H9 (cell line): ENCODE measurements at regions not wholly inside any gene's neighbourhood (a gene's known extent, or its start where the extent isn't known, plus 50 kb on each side); places are given as distances from the start of the nearest gene placed in this dataset.

Experiments
- DNase-seq: peaks from one replicate; pipeline ENCODE4 v3.0.0-alpha.2; 2017
- H2AFZ ChIP-seq: one replicate; pipeline ENCODE4 v1.6.1; 2013; ENCODE audit warnings: mild to moderate bottlenecking, low read length, control low read depth, moderate library complexity
- H2AK5ac ChIP-seq: 2 replicates; pipeline ENCODE4 v1.6.1; 2013; ENCODE audit warnings: low read length, control low read depth, mixed read lengths; ENCODE audit not compliant: insufficient read length
- H2BK120ac ChIP-seq: one replicate; pipeline ENCODE4 v1.6.1; 2013; ENCODE audit warnings: low read depth, mild to moderate bottlenecking, low read length, control low read depth, inconsistent platforms; ENCODE audit not compliant: poor library complexity, severe bottlenecking
- H2BK12ac ChIP-seq: 2 replicates; pipeline ENCODE4 v1.6.1; 2013; ENCODE audit warnings: low read length, control low read depth, mixed read lengths, low read depth; ENCODE audit not compliant: insufficient read length
- H2BK15ac ChIP-seq: 2 replicates; pipeline ENCODE4 v1.6.1; 2013; ENCODE audit warnings: low read depth, low read length, control low read depth
- H2BK20ac ChIP-seq: one replicate; pipeline ENCODE4 v1.6.1; 2013; ENCODE audit warnings: low read depth, mild to moderate bottlenecking, low read length, control low read depth, inconsistent platforms; ENCODE audit not compliant: poor library complexity, severe bottlenecking
- H2BK5ac ChIP-seq: 2 replicates; pipeline ENCODE4 v1.6.1; 2013; ENCODE audit warnings: low read length, control low read depth, mixed read lengths; ENCODE audit not compliant: insufficient read length
- H3K14ac ChIP-seq: 2 replicates; pipeline ENCODE4 v1.6.1; 2013; ENCODE audit warnings: low read length, control low read depth; ENCODE audit not compliant: insufficient read depth
- H3K18ac ChIP-seq: 2 replicates; pipeline ENCODE4 v1.6.1; 2013; ENCODE audit warnings: low read depth, mild to moderate bottlenecking, mixed read lengths, low read length, control low read depth; ENCODE audit not compliant: insufficient read length
- H3K23ac ChIP-seq: 2 replicates; pipeline ENCODE4 v1.6.1; 2013; ENCODE audit warnings: low read length, control low read depth, mixed read lengths, low read depth; ENCODE audit not compliant: insufficient read length
- H3K23me2 ChIP-seq: 2 replicates; pipeline ENCODE4 v1.6.1; 2013; ENCODE audit warnings: low read depth, mild to moderate bottlenecking, mixed read lengths, low read length, control low read depth; ENCODE audit not compliant: insufficient read length, poor library complexity, severe bottlenecking
- H3K27ac ChIP-seq: 2 replicates; pipeline ENCODE4 v1.5.1; 2013; ENCODE audit warnings: low read length, control low read depth, mixed read lengths, low read depth; ENCODE audit not compliant: insufficient read length
- H3K27me3 ChIP-seq: 2 replicates; pipeline ENCODE4 v1.6.1; 2013; ENCODE audit warnings: low read length, control low read depth, inconsistent platforms; ENCODE audit not compliant: insufficient read depth
- H3K4ac ChIP-seq: 2 replicates; pipeline ENCODE4 v1.6.1; 2013; ENCODE audit warnings: low read depth, mild to moderate bottlenecking, control low read depth, inconsistent platforms, low read length, moderate library complexity
- H3K4me1 ChIP-seq: 2 replicates; pipeline ENCODE4 v1.6.1; 2013; ENCODE audit warnings: low read length, control low read depth, inconsistent platforms; ENCODE audit not compliant: insufficient read depth
- H3K4me2 ChIP-seq: 2 replicates; pipeline ENCODE4 v1.6.1; 2013; ENCODE audit warnings: low read length, control low read depth, mixed read lengths; ENCODE audit not compliant: insufficient read length, insufficient read depth
- H3K56ac ChIP-seq: 2 replicates; pipeline ENCODE4 v1.6.1; 2013; ENCODE audit warnings: low read depth, mild to moderate bottlenecking, mixed read lengths, low read length, control low read depth; ENCODE audit not compliant: insufficient read length
- H3K79me1 ChIP-seq: 2 replicates; pipeline ENCODE4 v1.6.1; 2013; ENCODE audit warnings: low read depth, mild to moderate bottlenecking, moderate library complexity, low read length, control low read depth, inconsistent platforms; ENCODE audit not compliant: insufficient read depth, poor library complexity, severe bottlenecking
- H3K79me2 ChIP-seq: 2 replicates; pipeline ENCODE4 v1.6.1; 2013; ENCODE audit warnings: low read length, control low read depth, inconsistent platforms; ENCODE audit not compliant: insufficient read depth
- H3K9ac ChIP-seq: 2 replicates; pipeline ENCODE4 v1.6.1; 2013; ENCODE audit warnings: low read length, control low read depth, mixed read lengths; ENCODE audit not compliant: insufficient read length; ENCODE audit errors: extremely low read depth
- H3K9me3 ChIP-seq: one replicate; pipeline ENCODE4 v1.6.1; 2013; ENCODE audit warnings: low read depth, low read length, inconsistent platforms; ENCODE audit not compliant: control insufficient read depth
- H3T11ph ChIP-seq: one replicate; pipeline ENCODE4 v1.6.1; 2013; ENCODE audit warnings: mild to moderate bottlenecking, low read length, control low read depth, inconsistent platforms
- H4K20me1 ChIP-seq: one replicate; pipeline ENCODE4 v1.6.1; 2013; ENCODE audit not compliant: control insufficient read depth, insufficient read length, insufficient read depth
- H4K5ac ChIP-seq: 2 replicates; pipeline ENCODE4 v1.6.1; 2013; ENCODE audit warnings: low read depth, mild to moderate bottlenecking, mixed read lengths, low read length, control low read depth; ENCODE audit not compliant: insufficient read length
- H4K8ac ChIP-seq: replicated peaks from 2 replicates; pipeline ENCODE4 v1.6.1; 2013; ENCODE audit warnings: low read length, control low read depth, mixed read lengths, low read depth; ENCODE audit not compliant: insufficient read length
- H4K91ac ChIP-seq: 2 replicates; pipeline ENCODE4 v1.6.1; 2013; ENCODE audit warnings: low read depth, mild to moderate bottlenecking, moderate library complexity, mixed read lengths, low read length, control low read depth; ENCODE audit not compliant: insufficient read length
- H3K27ac Mint-ChIP-seq, 3 experiments: 2 replicates in 2 of 3; 3 replicates in 1 of 3; pipeline ENCODE4 v1.8.0; 2020 to 2021; ENCODE audit warnings: mixed read lengths in 3 of 3, mild to moderate bottlenecking in 1 of 3, moderate library complexity in 1 of 3
- H3K27me3 Mint-ChIP-seq: 2 replicates; pipeline ENCODE4 v1.8.0; 2021; ENCODE audit warnings: low read depth, mild to moderate bottlenecking, moderate library complexity, mixed read lengths
- H3K36me3 Mint-ChIP-seq, 3 experiments: 2 replicates in 2 of 3; 3 replicates in 1 of 3; pipeline ENCODE4 v1.8.0; 2020 to 2021; ENCODE audit warnings: low read depth in 3 of 3, mixed read lengths in 3 of 3; ENCODE audit not compliant: insufficient read depth in 1 of 3
- H3K4me1 Mint-ChIP-seq, 2 experiments: 2 replicates each; pipeline ENCODE4 v1.8.0; 2020; ENCODE audit warnings: mixed read lengths in 2 of 2
- H3K4me3 Mint-ChIP-seq, 2 experiments: 2 replicates in 1 of 2; 3 replicates in 1 of 2; pipeline ENCODE4 v1.8.0; 2020 to 2021; ENCODE audit warnings: mild to moderate bottlenecking in 2 of 2, mixed read lengths in 2 of 2, moderate library complexity in 1 of 2
- H3K9me3 Mint-ChIP-seq, 2 experiments: 2 replicates in 1 of 2; 3 replicates in 1 of 2; pipeline ENCODE4 v1.8.0; 2020; ENCODE audit warnings: mild to moderate bottlenecking in 2 of 2, mixed read lengths in 2 of 2, moderate library complexity in 1 of 2
- TF ChIP-seq, protein P1 (sequence below): fragments of 200-600 bp; sonication (generic); conservative IDR thresholded peaks from 3 replicates; pipeline ENCODE4 v1.8.0; 2021; ENCODE audit warnings: antibody characterized with exemption, mild to moderate bottlenecking

DNA sequence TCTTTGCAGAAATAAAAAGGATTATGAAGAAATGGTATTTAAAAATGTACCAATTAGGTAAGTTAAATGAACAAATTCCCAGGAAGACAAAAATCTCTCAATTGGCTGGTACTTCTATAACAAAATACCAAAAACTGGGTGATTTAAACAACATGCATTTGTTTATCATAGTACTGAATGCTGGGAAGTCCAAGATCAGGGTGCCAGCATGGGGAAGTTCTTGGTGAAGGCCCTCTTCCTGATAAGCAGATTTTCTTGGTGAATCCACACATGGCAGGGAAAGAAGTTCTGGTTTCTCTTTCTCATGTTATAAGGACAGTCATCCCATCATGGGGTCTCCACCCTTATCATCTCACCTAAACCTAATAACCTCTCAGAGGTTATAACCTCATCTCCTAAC, 271.6 kb upstream of the SETBP1 start:
- DNase-seq, result no peak
- no peak overlapping the region for H4K5ac ChIP-seq
- no peak overlapping the region for H3K14ac ChIP-seq
- no peak overlapping the region for H4K91ac ChIP-seq
- no peak overlapping the region for H3K9ac ChIP-seq
- no peak overlapping the region for H2BK12ac ChIP-seq
- no peak overlapping the region for H3K27ac ChIP-seq
- H3K9me3 ChIP-seq, result no peaks in the 10 kb centered on the region
- TF ChIP-seq, protein P1, sequence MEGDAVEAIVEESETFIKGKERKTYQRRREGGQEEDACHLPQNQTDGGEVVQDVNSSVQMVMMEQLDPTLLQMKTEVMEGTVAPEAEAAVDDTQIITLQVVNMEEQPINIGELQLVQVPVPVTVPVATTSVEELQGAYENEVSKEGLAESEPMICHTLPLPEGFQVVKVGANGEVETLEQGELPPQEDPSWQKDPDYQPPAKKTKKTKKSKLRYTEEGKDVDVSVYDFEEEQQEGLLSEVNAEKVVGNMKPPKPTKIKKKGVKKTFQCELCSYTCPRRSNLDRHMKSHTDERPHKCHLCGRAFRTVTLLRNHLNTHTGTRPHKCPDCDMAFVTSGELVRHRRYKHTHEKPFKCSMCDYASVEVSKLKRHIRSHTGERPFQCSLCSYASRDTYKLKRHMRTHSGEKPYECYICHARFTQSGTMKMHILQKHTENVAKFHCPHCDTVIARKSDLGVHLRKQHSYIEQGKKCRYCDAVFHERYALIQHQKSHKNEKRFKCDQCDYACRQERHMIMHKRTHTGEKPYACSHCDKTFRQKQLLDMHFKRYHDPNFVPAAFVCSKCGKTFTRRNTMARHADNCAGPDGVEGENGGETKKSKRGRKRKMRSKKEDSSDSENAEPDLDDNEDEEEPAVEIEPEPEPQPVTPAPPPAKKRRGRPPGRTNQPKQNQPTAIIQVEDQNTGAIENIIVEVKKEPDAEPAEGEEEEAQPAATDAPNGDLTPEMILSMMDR, result no peak
- no peaks in the 10 kb centered on the region for H3K4me1 ChIP-seq
- H3K4me2 ChIP-seq, result no peak overlapping the region
- H3K79me2 ChIP-seq, result no peaks in the 10 kb centered on the region
- H3K4ac ChIP-seq, result no peak overlapping the region
- H3K23me2 ChIP-seq, result no peaks in the 10 kb centered on the region
- H3K79me1 ChIP-seq, result no peaks in the 10 kb centered on the region
- H3K4me1 Mint-ChIP-seq, result no peaks in the 10 kb centered on the region
- H3K4me3 Mint-ChIP-seq, result no peak overlapping the region
- peaks cover 0 to 2% (median 0%) of the 10 kb centered on the region in 3 experiments; a peak in 2 of 7 replicates for H3K36me3 Mint-ChIP-seq
- H4K20me1 ChIP-seq, result no peaks in the 10 kb centered on the region
- no peak overlapping the region for H2AK5ac ChIP-seq
- no peak overlapping the region for H3K23ac ChIP-seq
- H3K27ac Mint-ChIP-seq, result no peak overlapping the region
- no peak overlapping the region for H2AFZ ChIP-seq
- H3K27me3 ChIP-seq, result no peaks in the 10 kb centered on the region
- no peak overlapping the region for H2BK20ac ChIP-seq
- H3K18ac ChIP-seq, result no peak overlapping the region
- no peak overlapping the region for H3T11ph ChIP-seq
- H3K27me3 Mint-ChIP-seq, result no peaks in the 10 kb centered on the region
- no peak overlapping the region for H2BK5ac ChIP-seq
- H2BK15ac ChIP-seq, result no peak overlapping the region
- H4K8ac ChIP-seq, result no peak overlapping the region
- H2BK120ac ChIP-seq, result no peak overlapping the region
- H3K9me3 Mint-ChIP-seq, result peaks cover 7 to 12% of the 10 kb centered on the region in 2 experiments; a peak in 4 of 5 replicates
- no peak overlapping the region for H3K56ac ChIP-seq
